HG03139 (cell line): ENCODE measurements at regions not wholly inside any gene's neighbourhood (a gene's known extent, or its start where the extent isn't known, plus 50 kb on each side); places are given as distances from the start of the nearest gene placed in this dataset.
"Not testable (repeated sequence)": the region's sequence is repeated elsewhere in the genome, so short reads cannot be mapped to it uniquely, and the experiment has no call there.

Source experiments
- ATAC-seq: cut with Tn5 transposase; IDR thresholded peaks from one replicate; pipeline ENCODE4 v1.9.1; 2021; ENCODE audit not compliant: unreplicated experiment

GRCh38 chr14:59038746-59039145, 149.7 kb upstream of the DAAM1 start:
- no peak for ATAC-seq

- ATAC-seq, result no peak
Measured at GRCh38 chr14:59041308-59041707, 147.2 kb upstream of the DAAM1 start.

GRCh38 chr14:59044707-59045106, 143.8 kb upstream of the DAAM1 start:
- no peak for ATAC-seq

- no peak for ATAC-seq
Measured at GRCh38 chr14:59046746-59047145, 141.7 kb upstream of the DAAM1 start.

- ATAC-seq, result no peak
Measured at GRCh38 chr14:59055006-59055405, 133.5 kb upstream of the DAAM1 start.

- ATAC-seq, result no peak
Measured at GRCh38 chr14:59055439-59056045, 132.9 kb upstream of the DAAM1 start.

- no peak for ATAC-seq
Measured at GRCh38 chr14:59057551-59057950, 130.9 kb upstream of the DAAM1 start.

GRCh38 chr14:59058776-59059175, 129.7 kb upstream of the DAAM1 start:
- ATAC-seq, result not testable (repeated sequence)

GRCh38 chr14:59060841-59061240, 127.6 kb upstream of the DAAM1 start:
- no peak for ATAC-seq

- ATAC-seq, result no peak
Measured at GRCh38 chr14:59061292-59061691, 127.2 kb upstream of the DAAM1 start.

- no peak for ATAC-seq
Measured at GRCh38 chr14:59063259-59063658, 125.2 kb upstream of the DAAM1 start.

GRCh38 chr14:59067127-59067894, 121.2 kb upstream of the DAAM1 start:
- ATAC-seq, result no peak

GRCh38 chr14:59069163-59069854, 119.2 kb upstream of the DAAM1 start:
- no peak for ATAC-seq

- ATAC-seq, result no peak
Measured at GRCh38 chr14:59075506-59075905, 113.0 kb upstream of the DAAM1 start.

- ATAC-seq, result no peak
Measured at GRCh38 chr14:59081720-59082119, 106.7 kb upstream of the DAAM1 start.

- ATAC-seq, result no peak
Measured at GRCh38 chr14:59085207-59085739, 103.2 kb upstream of the DAAM1 start.

GRCh38 chr14:59086241-59086882, 102.1 kb upstream of the DAAM1 start:
- no peak for ATAC-seq

GRCh38 chr14:59087240-59087639, 101.2 kb upstream of the DAAM1 start:
- no peak for ATAC-seq

- no peak for ATAC-seq
Measured at GRCh38 chr14:59087711-59088110, 100.8 kb upstream of the DAAM1 start.

- ATAC-seq, result no peak
Measured at GRCh38 chr14:59090572-59090971, 97.9 kb upstream of the DAAM1 start.

- ATAC-seq, result no peak
Measured at GRCh38 chr14:59091404-59091803, 97.1 kb upstream of the DAAM1 start.
